HG02798 (cell line): ENCODE measurements at regions not wholly inside any gene's neighbourhood (a gene's known extent, or its start where the extent isn't known, plus 50 kb on each side); places are given as distances from the start of the nearest gene placed in this dataset.
A peak's percentile ranks its signal among the peaks of the same experiment; 100 is the strongest.

ENCODE experiments used
- ATAC-seq: cut with Tn5 transposase; IDR thresholded peaks from one replicate; pipeline ENCODE4 v1.9.1; 2021; ENCODE audit warnings: mild to moderate bottlenecking; ENCODE audit not compliant: unreplicated experiment, poor library complexity

GRCh38 chr10:105953861-105954260 lies 1210.6 kb downstream of the SORCS1 start:
- no peak for ATAC-seq

- ATAC-seq = no peak
Measured at GRCh38 chr10:105953056-105953455, 1211.5 kb downstream of the SORCS1 start.

DNA sequence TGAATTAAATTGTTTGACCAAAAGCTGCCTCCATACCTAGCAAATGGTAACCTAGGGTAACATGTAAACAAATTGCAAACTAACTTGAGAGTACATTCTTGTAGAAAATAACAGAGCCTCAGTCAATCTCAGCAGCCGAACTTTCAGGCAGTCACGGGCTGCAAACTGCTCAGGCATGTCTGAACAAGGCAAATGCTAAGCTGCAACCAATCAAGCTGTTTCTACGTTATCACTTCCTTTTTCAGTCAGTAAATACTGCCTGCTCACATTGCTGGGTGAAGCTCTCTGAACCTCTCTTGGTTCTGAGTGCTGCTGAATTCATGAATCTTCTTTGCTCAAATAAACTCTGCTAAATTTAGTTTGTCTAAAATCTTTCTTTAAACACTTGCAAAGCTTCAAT lies 1212.4 kb downstream of the SORCS1 start:
- ATAC-seq = peak; percentile 91

DNA sequence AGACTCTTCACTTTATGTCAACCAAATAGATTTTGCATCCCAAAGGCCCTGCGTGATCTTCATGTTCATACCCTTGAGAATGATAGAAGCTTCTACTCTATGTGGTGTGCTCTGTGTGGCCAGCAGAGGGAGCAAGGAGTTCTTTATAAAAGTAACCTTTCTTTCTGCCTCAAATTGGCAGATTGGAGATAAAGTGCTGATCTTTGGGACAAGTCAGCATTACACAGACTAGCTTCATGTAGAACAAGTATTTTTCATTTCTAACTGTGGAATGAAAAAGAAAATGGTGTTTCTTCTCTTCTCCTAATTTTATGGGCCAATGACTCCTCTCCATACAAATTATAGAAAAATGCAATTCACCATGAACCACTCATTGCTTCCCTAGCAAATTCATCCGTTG lies 1214.1 kb downstream of the SORCS1 start:
- peak; percentile 59 for ATAC-seq

GRCh38 chr10:105949721-105950120 lies 1214.8 kb downstream of the SORCS1 start:
- no peak for ATAC-seq

GRCh38 chr10:105925045-105925785 lies 1239.3 kb downstream of the SORCS1 start:
- no peak for ATAC-seq

DNA sequence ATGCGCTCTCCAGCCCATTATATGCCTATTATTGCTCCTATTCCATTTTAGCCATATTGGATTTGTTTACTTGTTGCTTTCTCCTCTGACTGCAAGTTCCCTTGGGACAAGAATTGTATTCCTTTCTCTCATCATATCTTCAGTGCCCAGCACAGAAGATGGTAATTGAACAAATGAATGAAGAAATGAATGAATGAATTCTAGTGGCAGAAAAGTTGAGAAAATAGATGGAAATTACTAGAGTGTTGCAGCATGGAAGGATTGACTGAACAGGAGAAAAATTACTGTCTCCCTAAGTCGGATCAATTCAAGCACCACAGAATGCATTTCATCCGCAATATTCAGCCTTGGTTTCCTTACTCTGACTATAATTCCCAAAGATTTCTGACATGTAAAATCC lies 1243.2 kb downstream of the SORCS1 start:
- no peak for ATAC-seq

GRCh38 chr10:105914432-105914831 lies 1250.1 kb downstream of the SORCS1 start:
- no peak for ATAC-seq

DNA sequence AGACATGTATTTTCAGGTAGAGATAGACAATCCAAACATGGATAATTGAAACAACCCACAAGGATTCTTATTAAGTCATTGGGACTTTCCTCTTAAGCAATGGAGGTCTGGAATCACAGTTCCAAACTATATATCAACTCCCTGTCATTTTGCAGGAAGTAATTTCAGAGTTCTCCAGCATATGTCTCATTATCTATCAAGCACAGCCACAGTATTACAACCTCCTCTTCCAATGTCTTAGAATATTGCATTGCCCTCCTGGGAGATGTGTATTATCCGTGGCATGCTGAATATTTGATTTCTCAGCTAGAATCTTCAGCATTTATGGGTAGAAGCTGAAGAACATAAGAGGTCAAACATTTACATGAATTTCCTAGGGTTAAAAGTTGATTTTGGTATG lies 1255.8 kb downstream of the SORCS1 start:
- no peak for ATAC-seq

DNA sequence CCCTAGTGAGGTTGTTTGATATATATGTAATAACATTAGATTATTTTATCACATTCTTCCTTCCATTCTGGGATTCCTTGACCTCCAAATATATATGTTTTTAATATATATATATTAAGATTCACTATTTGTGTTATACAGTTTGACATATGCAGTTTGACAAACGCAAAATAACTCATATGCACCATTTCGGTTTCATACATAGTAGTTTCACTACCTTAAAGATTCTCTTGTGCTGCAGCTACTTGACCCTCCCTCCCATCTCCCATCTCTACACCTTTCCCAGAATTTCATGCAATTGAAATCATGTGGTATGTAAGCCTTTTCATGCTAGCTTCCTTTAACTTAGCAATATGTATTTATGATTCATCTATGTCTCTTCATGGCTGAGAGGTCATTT lies 1244.4 kb downstream of the SORCS3 start:
- ATAC-seq = no peak

DNA sequence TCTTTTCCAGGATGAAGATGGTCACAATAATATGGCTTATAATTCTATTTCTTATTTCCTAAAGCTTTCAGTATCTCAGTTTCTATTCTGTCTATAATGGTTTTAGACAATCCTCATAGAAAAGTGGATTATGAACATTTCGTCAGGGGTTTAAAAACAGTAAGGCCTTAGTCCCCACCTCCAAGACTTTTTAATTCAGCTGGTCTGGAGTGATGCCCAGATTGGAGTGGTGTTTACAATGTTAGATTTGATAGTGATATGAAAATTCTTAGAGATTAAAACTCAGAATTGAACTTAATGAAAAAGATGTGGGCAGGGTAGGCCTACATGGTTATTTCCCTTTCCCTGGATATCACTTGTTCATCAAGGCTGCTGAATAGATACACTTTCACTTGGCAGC lies 1238.3 kb downstream of the SORCS3 start:
- no peak for ATAC-seq

GRCh38 chr10:105875050-105875449 lies 1234.0 kb downstream of the SORCS3 start:
- no peak for ATAC-seq

- no peak for ATAC-seq
Measured at GRCh38 chr10:105872665-105873064, 1231.6 kb downstream of the SORCS3 start.

DNA sequence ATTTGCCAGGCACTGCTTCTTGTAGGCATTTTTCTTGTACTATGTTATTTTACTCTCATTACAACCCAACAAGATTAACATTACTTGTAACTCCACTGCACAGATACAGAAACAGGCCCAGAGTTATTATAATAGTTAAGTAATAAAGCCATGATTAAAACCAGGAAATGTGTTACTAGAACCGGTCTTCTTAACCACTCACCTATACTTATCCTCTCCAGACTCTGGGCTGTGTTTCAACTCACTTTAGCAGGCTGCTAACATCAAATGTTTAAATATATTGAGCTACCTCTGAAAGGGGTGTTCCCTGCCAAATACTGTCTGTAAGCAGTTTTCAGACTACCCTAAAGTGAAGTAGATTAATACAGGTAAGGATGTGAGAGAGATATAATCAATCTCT lies 1227.8 kb downstream of the SORCS3 start:
- ATAC-seq = no peak

DNA sequence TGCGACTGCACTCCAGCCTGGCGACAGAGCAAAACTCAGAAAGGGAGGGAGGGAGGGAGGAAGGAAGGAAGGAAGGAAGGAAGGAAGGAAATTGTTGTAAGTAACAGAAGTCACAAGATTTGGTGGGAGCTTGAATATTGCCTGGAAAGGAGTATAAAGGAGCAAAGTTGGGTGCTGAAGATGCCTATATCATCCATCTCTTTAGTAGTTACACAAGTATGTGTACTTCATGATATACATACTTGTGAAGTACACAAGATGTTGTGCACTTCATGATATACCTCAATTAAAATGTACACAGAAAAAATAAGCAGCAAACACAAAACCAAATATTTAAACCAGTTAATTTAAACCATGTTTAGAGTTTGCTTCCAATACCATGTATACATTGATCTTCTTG lies 1223.8 kb downstream of the SORCS3 start:
- ATAC-seq = no peak

GRCh38 chr10:105857268-105858264 lies 1216.5 kb downstream of the SORCS3 start:
- no peak for ATAC-seq

- no peak for ATAC-seq
Measured at GRCh38 chr10:105855791-105856190, 1214.7 kb downstream of the SORCS3 start.

DNA sequence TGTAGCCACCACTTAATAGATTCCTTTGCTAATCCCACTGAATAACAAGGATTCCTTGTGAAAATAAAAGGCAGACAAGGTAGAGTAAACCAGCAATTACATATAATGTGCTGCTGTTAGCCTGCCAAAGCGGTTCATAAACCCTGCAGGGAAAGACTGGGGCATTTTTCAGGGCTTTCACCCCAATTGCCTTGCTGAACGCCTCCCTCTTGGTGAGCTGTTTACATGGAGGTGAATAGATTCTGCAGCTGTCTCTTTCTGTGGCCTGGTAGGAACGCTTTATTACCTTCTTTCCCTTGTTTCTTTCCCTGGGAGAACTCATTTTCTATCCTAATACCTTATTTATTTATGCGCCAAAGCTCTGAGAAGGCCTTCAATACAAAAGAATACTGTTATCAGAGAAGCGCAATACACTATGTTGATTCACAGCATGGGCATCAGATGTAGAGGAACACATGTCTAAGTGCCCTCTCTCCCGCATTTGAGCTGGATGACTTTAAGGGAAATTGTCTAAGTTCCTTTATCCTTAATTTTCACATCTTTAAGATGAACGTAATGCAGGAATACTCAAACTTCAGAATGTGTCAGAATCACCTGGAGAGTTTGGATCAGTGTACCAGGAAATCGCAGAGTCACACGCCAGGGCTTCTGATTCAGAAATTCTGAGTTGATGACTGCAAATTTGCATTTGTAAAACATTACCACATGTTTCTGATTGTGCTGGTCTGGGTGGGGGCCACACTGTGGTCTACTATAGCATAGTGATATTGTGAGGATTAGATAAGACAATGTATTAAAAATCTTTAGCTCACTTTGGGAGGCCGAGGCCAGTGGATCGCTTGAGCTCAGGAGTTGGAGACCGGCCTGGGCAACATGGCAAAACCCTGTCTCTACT lies 1203.8 kb downstream of the SORCS3 start:
- no peak for ATAC-seq

DNA sequence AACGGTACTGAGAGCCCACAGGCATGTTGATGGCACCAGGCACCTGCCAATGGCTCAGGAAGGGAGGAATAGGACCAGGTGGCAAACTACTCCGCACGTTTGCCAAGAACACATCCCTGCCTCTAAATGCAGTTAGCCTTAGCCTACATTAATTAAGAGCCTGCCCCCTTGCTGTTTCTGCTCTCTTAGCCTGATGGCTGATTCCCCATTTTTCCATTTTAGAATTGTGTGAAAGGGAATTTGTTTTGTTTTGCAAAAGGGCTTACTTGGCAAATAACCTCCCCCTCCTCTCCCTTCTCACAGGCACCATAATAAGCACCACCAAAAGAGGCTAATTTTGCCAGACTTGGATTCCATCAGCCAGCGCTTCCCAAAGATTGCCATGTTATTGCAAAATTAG lies 1203.2 kb downstream of the SORCS3 start:
- ATAC-seq = no peak

DNA sequence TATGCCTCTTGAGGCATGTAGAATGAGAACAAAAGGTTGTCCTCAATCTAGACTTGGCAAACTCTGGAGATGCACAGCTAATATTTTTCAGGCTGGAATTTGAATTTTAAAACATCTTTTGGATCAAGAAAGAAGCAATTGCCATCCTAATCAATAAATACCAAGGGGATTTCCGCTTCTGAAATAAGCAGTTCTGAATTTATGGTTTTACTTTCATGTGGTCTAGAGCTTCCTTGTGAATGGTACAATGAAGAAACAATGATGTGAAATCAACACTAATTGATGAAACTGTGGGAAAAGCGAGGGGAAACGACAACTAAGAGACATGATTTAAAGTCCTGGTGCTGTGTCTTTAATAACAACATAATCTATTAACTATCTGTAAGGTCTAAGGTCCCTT lies 1202.7 kb downstream of the SORCS3 start:
- no peak for ATAC-seq
